AG09309 (cell line): ENCODE measurements at regions not wholly inside any gene's neighbourhood (a gene's known extent, or its start where the extent isn't known, plus 50 kb on each side); places are given as distances from the start of the nearest gene placed in this dataset.

Source experiments
- DNase-seq: peaks from one replicate; pipeline ENCODE4 v3.0.0-alpha.2; 2010; ENCODE audit warnings: low read depth
- H3K4me3 ChIP-seq: 2 replicates; pipeline ENCODE4 v1.5.1; 2011; ENCODE audit warnings: mild to moderate bottlenecking, low read depth, low read length, moderate library complexity; ENCODE audit not compliant: control insufficient read depth
- TF ChIP-seq, protein P1 (sequence below): IDR thresholded peaks from 2 replicates; pipeline ENCODE4 v1.5.1; 2011; ENCODE audit warnings: mild to moderate bottlenecking, low read depth, low read length, inconsistent platforms; ENCODE audit not compliant: insufficient read depth, control insufficient read depth; ENCODE audit errors: missing control alignments

DNA sequence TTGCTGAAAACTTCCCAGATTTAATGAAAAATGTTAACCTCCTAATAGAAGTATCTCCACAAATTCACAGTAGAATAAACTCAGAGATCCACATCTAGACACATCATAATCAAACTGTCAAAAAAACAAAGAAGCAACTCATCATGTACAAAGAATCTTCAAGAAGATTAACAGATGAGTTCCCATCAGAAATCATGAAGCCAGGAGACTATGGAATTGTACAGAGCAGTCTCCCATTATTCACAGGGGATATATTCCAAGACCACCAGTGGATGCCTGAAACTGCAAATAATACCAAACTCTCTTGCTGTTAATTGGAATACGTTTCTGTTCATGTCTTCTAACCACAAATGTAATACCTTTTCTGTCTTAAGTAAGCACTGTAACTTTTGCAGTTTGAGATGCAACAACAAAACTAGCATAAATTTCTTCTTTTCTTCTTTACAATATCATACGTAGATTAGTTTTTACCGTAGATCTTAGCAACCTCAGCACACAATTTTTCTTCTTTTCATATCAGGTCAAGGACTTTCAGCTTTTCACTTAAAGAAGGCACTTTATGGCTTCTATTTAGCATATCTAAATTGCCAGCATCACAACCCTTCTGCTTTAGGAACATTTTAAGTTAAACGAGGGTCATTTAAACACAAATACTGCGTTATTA, 70.3 kb upstream of the MIR17HG start:
- H3K4me3 ChIP-seq, result no peak overlapping the region
- TF ChIP-seq, protein P1, sequence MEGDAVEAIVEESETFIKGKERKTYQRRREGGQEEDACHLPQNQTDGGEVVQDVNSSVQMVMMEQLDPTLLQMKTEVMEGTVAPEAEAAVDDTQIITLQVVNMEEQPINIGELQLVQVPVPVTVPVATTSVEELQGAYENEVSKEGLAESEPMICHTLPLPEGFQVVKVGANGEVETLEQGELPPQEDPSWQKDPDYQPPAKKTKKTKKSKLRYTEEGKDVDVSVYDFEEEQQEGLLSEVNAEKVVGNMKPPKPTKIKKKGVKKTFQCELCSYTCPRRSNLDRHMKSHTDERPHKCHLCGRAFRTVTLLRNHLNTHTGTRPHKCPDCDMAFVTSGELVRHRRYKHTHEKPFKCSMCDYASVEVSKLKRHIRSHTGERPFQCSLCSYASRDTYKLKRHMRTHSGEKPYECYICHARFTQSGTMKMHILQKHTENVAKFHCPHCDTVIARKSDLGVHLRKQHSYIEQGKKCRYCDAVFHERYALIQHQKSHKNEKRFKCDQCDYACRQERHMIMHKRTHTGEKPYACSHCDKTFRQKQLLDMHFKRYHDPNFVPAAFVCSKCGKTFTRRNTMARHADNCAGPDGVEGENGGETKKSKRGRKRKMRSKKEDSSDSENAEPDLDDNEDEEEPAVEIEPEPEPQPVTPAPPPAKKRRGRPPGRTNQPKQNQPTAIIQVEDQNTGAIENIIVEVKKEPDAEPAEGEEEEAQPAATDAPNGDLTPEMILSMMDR, result no peak
- no peak for DNase-seq

DNA sequence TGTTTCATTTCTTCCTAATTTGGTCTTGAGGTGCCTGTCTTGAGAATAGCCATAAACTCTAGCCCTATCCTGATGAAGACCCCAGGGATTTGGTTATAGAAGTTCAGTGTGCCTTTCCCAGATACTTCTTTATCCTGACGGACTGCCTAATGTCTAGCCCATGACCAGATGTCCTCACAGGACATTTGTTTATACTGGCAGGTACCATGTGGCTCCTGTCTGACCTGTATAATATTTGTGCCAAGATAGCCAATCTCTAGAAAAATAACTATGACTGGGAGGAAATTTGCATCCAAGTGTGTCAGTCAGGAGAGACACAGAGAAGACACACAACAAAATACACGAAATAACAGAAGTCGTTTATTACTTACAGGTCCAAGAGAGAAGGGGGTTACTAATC, 69.2 kb upstream of the MIR17HG start:
- no peak overlapping the region for H3K4me3 ChIP-seq
- DNase-seq, result no peak
- TF ChIP-seq, protein P1, result no peak

DNA sequence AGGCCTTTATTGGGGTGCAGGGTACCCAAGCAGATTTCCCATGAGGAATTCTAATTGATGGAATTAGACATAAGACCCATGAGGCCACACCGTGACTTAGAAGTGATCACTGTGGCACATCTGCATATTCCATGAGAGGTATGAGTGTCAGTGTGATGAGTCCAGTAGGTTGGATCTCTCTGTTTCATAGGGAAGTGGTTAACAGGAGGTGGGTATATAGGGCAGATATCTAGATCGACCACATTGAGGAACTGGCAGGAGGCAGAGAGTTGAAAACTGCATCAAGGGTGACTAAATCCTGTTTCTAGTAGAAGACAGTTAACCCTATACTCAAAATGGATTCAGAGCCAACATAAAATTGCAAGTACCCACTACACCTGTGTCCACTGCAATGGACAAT, 68.6 kb upstream of the MIR17HG start:
- H3K4me3 ChIP-seq, result no peak overlapping the region
- no peak for DNase-seq
- TF ChIP-seq, protein P1, result no peak

DNA sequence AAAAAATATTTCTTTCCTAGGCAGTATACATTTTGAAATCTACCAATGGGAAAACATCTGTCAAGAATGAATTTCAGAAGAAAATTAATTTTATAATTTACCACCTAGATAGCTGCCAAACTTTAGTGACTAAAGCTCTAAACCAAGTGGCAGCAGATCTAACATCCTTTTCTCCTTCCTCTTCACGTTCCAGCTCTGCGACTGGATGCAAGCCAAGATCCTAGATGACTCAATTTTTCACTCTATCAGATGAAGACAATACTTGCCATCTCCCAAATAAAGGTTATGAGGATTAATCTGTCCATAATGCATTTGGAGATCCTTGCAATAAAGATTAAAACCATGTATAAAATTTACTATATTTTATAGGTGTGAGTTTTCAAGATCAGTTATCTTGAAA, 66.7 kb upstream of the MIR17HG start:
- TF ChIP-seq, protein P1, result no peak
- H3K4me3 ChIP-seq, result no peak overlapping the region
- no peak for DNase-seq

DNA sequence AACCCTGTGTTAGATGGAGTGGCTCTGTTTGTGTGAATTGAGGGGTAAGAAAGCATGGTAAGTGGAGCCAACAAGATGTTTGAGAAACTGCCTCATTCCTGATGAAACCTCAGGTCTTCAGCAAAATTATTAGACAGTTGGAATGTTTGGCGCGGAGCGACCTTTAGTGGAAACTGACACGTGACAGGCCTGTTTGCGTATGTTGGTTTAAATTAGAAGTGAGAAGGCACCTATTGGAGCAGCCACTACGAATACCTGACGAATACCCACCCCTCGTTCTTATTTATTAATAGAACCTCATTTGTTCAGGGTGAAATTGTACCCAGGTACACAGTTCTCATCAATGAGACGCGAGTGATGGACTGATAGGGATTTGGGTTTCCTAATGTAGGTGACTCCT, 63.2 kb upstream of the MIR17HG start:
- no peak for DNase-seq
- TF ChIP-seq, protein P1, result no peak

DNA sequence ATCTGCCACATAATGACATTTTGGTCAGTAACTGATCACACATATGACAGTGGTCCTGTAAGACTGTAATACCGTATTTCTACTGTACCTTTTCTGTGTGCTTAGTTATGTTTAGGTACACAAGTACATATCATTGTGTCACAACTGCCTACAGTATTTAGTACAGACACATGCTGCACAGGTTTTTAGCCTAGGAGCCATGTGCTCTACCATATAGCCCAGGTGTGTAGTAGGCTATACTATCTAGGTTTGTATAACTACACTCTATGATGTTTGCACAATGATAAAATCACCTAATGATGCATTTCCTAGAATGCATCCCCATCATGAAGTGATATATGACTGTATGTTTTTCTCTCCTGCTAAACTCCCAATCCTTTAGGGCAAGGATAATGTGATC, 61.2 kb upstream of the MIR17HG start:
- TF ChIP-seq, protein P1, result no peak
- no peak overlapping the region for H3K4me3 ChIP-seq
- no peak for DNase-seq

More for the DNA sequence above, 63.2 kb upstream of the MIR17HG start:
- no peak overlapping the region for H3K4me3 ChIP-seq
